Choroid plexus epithelial cell (primary cell): ENCODE measurements at regions not wholly inside any gene's neighbourhood (a gene's known extent, or its start where the extent isn't known, plus 50 kb on each side); places are given as distances from the start of the nearest gene placed in this dataset.

Experiments used
- DNase-seq: peaks from one replicate; pipeline ENCODE4 v3.0.0-alpha.2; 2010; ENCODE audit warnings: low read depth
- H3K4me3 ChIP-seq: 2 replicates; pipeline ENCODE4 v1.5.1; 2011; ENCODE audit warnings: low read depth, mild to moderate bottlenecking, control low read depth, low read length, moderate library complexity
- TF ChIP-seq, protein P1 (sequence below): conservative IDR thresholded peaks from 2 replicates; pipeline ENCODE4 v1.5.1; 2011; ENCODE audit warnings: low read depth, mild to moderate bottlenecking, control low read depth, inconsistent platforms, low read length, moderate library complexity

GRCh38 chr13:31036731-31037695 lies 104.6 kb downstream of the TEX26 start:
- TF ChIP-seq, protein P1, sequence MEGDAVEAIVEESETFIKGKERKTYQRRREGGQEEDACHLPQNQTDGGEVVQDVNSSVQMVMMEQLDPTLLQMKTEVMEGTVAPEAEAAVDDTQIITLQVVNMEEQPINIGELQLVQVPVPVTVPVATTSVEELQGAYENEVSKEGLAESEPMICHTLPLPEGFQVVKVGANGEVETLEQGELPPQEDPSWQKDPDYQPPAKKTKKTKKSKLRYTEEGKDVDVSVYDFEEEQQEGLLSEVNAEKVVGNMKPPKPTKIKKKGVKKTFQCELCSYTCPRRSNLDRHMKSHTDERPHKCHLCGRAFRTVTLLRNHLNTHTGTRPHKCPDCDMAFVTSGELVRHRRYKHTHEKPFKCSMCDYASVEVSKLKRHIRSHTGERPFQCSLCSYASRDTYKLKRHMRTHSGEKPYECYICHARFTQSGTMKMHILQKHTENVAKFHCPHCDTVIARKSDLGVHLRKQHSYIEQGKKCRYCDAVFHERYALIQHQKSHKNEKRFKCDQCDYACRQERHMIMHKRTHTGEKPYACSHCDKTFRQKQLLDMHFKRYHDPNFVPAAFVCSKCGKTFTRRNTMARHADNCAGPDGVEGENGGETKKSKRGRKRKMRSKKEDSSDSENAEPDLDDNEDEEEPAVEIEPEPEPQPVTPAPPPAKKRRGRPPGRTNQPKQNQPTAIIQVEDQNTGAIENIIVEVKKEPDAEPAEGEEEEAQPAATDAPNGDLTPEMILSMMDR = no peak
- DNase-seq = no peak
- H3K4me3 ChIP-seq = no peak overlapping the region

DNA sequence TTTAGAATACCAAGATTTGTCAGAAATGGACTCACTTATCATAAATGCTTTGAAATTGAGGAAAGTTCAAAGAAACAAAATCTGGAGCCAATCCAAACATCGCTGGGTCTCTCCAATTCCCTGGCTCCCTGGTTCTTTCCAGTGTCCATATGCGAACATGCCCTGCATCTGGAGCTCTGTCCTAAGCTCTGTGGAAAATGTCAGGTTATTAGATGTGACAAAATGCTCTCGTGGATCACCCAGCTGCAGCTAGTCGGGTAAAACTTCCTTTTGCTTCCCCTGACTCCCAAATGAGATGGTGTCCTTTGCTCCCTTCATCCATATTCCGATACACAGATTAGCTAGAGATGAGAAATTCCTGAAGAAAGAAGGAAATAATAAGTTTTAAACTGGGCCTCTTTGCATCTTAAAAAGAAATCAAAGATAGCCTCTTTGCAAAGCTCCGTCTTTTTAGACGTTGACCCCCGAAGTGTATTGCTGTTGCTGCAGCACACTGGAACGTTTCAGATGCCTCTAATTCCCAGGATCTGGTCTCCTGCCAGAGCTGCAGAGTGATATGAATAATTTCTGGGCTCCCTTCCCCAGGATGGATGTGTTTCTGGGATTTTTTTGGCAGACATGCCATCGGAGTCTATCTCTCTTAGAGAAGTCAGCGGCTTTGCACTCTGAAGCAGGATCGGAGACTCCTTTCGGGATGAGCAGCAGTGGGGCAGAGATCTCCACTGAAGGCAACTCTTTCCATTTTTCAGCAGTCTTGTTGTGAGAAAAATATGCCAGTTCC lies 102.9 kb downstream of the TEX26 start:
- TF ChIP-seq, protein P1 = no peak
- DNase-seq = no peak
- no peak overlapping the region for H3K4me3 ChIP-seq

DNA sequence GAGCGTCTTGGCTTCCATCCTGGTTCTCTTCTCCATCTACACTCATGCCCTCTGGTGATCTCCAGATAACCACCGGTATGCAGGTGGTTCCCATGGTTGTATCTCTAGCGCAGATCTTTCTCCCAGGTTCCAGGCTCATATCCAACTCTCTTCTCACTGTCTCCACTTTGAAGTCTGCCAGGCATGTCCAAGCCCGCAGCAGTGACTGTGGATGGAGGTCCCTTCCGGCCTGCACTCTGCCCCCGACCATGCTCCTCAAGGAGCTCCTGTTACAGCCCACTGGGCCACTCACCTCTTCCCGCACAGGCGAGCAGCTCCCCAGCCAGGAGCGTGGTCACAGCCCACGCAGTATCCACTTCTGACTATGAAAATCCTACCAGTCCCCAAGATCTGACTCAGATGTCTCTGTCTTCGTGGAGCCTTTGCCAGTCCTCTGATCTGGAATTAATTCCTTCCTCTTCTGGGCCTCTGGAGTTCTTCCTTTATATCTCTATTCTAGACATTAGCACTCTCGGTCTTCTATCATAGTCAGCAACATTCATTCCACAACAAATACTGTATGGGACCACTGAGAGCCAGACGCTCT lies 100.2 kb downstream of the TEX26 start:
- DNase-seq = no peak
- TF ChIP-seq, protein P1 = no peak
- H3K4me3 ChIP-seq = no peak overlapping the region

DNA sequence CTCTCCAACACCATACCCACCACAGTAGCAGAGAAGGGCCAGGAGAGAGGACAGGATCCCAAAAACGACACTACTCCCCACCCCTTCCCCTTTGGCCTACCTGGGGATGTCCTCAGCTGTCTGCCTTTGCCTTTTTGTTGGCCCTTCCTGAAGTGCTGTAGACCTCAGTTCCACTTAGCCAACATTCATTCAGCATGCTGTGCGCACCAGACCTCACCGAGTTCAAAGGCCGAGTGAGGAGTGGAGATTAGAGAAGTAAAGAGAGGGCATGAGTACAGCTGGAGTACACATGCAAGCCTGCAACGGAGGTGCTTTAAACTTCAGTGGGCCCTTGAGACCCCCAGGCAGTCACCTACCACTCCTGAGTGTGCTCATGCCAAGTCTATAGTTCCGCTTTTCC lies 99.0 kb downstream of the TEX26 start:
- TF ChIP-seq, protein P1 = no peak
- no peak overlapping the region for H3K4me3 ChIP-seq
- no peak for DNase-seq

DNA sequence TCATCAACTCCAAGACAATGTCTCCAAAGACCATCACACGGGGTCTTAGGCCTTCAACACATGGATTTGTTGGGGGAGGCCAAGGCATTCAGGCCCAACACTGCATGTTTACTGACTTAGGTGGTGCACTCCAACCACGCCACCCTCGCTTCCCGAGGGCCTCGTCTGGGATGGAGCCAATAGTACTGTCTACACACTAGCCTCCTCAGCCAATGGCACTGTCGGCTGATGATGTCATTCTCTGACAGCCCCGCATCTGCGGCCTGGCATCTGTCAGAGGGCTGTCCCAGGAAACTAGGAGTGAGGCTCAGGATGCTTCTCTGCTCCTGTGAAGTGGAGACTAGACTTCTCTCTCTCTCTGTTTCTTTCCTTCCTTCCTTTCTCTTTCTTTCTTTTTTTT lies 96.6 kb downstream of the TEX26 start:
- TF ChIP-seq, protein P1 = no peak
- no peak overlapping the region for H3K4me3 ChIP-seq
- no peak for DNase-seq

- TF ChIP-seq, protein P1 = no peak
- no peak overlapping the region for H3K4me3 ChIP-seq
- DNase-seq = no peak
These were observed 94.7 kb downstream of the TEX26 start for GRCh38 chr13:31027136-31027535.
